Hepatocyte (in vitro differentiated cells): ENCODE measurements at regions not wholly inside any gene's neighbourhood (a gene's known extent, or its start where the extent isn't known, plus 50 kb on each side); places are given as distances from the start of the nearest gene placed in this dataset.

Experiments used
- DNase-seq: peaks from one replicate; pipeline ENCODE4 v3.0.0-alpha.2; 2016; ENCODE audit warnings: low spot score
- H2AFZ ChIP-seq: fragments of 200-600 bp; sonication (generic); 2 replicates; pipeline ENCODE4 v1.6.0; 2016; ENCODE audit warnings: antibody characterized with exemption, mild to moderate bottlenecking
- H3K27ac ChIP-seq: fragments of 200-600 bp; sonication (generic); 2 replicates; pipeline ENCODE4 v1.5.1; 2016; ENCODE audit warnings: mild to moderate bottlenecking
- H3K27me3 ChIP-seq: fragments of 200-600 bp; sonication (generic); 2 replicates; pipeline ENCODE4 v1.6.1; 2016
- H3K36me3 ChIP-seq: fragments of 200-600 bp; sonication (generic); replicated peaks from 2 replicates; pipeline ENCODE4 v1.5.1; 2016; ENCODE audit warnings: low read depth; ENCODE audit not compliant: insufficient read depth
- H3K4me1 ChIP-seq: fragments of 200-600 bp; sonication (generic); 2 replicates; pipeline ENCODE4 v1.5.1; 2016; ENCODE audit warnings: mild to moderate bottlenecking, moderate library complexity; ENCODE audit not compliant: insufficient read depth
- H3K4me2 ChIP-seq: fragments of 200-600 bp; sonication (generic); 2 replicates; pipeline ENCODE4 v1.6.0; 2016
- H3K4me3 ChIP-seq: fragments of 200-600 bp; sonication (generic); 2 replicates; pipeline ENCODE4 v1.5.1; 2016; ENCODE audit warnings: mild to moderate bottlenecking
- H3K79me2 ChIP-seq: fragments of 200-600 bp; sonication (generic); 2 replicates; pipeline ENCODE4 v1.6.0; 2017; ENCODE audit warnings: mild to moderate bottlenecking
- H3K9me2 ChIP-seq: fragments of 200-600 bp; sonication (generic); replicated peaks from 2 replicates; pipeline ENCODE4 v1.6.0; 2017; ENCODE audit warnings: mild to moderate bottlenecking; ENCODE audit not compliant: insufficient read depth
- H3K9me3 ChIP-seq: fragments of 200-600 bp; sonication (generic); 2 replicates; pipeline ENCODE4 v1.5.1; 2016; ENCODE audit warnings: low read depth, mild to moderate bottlenecking
- H4K20me1 ChIP-seq: fragments of 200-600 bp; sonication (generic); 2 replicates; pipeline ENCODE4 v1.6.0; 2016; ENCODE audit warnings: mild to moderate bottlenecking; ENCODE audit not compliant: insufficient read depth, poor library complexity, severe bottlenecking
- CTCF ChIP-seq: fragments of 200-600 bp; sonication (generic); IDR thresholded peaks from 2 replicates; pipeline ENCODE4 v1.5.1; 2016; ENCODE audit warnings: antibody characterized with exemption, mild to moderate bottlenecking; ENCODE audit not compliant: poor library complexity
- EZH2 ChIP-seq: fragments of 200-600 bp; sonication (generic); IDR thresholded peaks from 2 replicates; pipeline ENCODE4 v1.6.1; 2016; ENCODE audit warnings: antibody characterized with exemption, mild to moderate bottlenecking, borderline replicate concordance
- EZH2phosphoT487 ChIP-seq: fragments of 200-600 bp; sonication (generic); IDR thresholded peaks from one replicate; pipeline ENCODE4 v1.6.1; 2018; ENCODE audit warnings: antibody characterized with exemption, mild to moderate bottlenecking, low read depth, moderate library complexity; ENCODE audit not compliant: unreplicated experiment, severe bottlenecking
- WGBS: methylation state at CpG from one replicate; pipeline ENCODE4 v1.1.6; 2016; ENCODE audit warnings: low lambda C conversion rate; ENCODE audit errors: missing lambda C conversion rate; 5-methylcytosine and 5-hydroxymethylcytosine counted together

DNA sequence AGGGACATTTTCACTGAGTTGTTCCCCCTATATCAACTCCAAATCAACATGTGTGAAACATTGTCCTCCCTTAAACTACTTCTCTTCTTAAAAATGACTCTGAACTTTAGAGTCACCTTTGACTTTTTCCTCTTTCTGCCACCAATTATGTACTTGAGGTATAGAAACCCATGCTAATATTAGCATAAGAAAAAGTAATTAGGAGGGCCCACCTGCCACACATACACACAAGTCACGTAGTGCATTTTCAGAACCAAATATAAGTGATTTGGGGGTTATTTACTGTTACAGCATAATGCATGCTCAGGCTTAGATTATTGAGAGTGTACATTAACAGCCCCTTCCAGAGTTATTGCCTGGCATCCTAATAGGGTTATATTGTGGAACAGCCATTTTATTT, 432.7 kb downstream of the ZIC3 start:
- 45% methylated on average over 1 of the region's 1 CpG for WGBS
- no peaks in the 10 kb centered on the region for H3K4me1 ChIP-seq
- no peaks in the 10 kb centered on the region for H3K27me3 ChIP-seq
- no peaks in the 10 kb centered on the region for H3K79me2 ChIP-seq
- H3K36me3 ChIP-seq = no peaks in the 10 kb centered on the region
- H4K20me1 ChIP-seq = no peaks in the 10 kb centered on the region
- H3K9me3 ChIP-seq = peaks cover 3% of the 10 kb centered on the region
- no peak for TF ChIP-seq EZH2
- TF ChIP-seq CTCF = no peak
- no peak for TF ChIP-seq EZH2phosphoT487
- no peak overlapping the region for H3K4me3 ChIP-seq
- no peak overlapping the region for H3K4me2 ChIP-seq
- no peaks in the 10 kb centered on the region for H3K9me2 ChIP-seq
- no peak for DNase-seq
- H3K27ac ChIP-seq = no peak overlapping the region
- H2AFZ ChIP-seq = no peak overlapping the region

DNA sequence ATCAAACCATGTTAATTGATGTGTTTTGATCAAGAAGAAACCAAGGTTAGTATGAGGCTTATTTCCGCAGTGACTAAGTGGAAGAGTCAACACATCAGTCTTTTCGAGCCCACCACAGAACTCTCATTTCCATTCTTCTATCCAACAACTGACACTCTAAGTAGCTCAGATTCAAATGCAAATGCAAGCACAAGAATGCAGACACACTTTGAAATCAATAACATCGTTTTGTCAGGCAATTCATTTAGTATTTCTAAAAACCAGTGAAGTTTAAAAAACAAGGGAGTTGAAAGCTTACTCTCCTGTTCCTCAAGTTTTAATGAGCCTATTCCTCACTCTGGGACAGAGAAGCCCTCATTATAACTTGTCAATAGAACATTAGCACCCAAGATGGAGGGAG, 433.1 kb downstream of the ZIC3 start:
- H3K27me3 ChIP-seq = no peaks in the 10 kb centered on the region
- H3K9me3 ChIP-seq = peaks cover 3% of the 10 kb centered on the region
- no peaks in the 10 kb centered on the region for H4K20me1 ChIP-seq
- no peak for DNase-seq
- no peak overlapping the region for H3K27ac ChIP-seq
- 72% methylated on average over 3 of the region's 3 CpGs for WGBS
- no peak overlapping the region for H3K4me3 ChIP-seq
- no peaks in the 10 kb centered on the region for H3K79me2 ChIP-seq
- H3K36me3 ChIP-seq = no peaks in the 10 kb centered on the region
- no peaks in the 10 kb centered on the region for H3K9me2 ChIP-seq
- TF ChIP-seq EZH2 (no peak), CTCF (no peak), EZH2phosphoT487 (no peak)
- H3K4me2 ChIP-seq = no peak overlapping the region
- H3K4me1 ChIP-seq = no peaks in the 10 kb centered on the region
- no peak overlapping the region for H2AFZ ChIP-seq

GRCh38 chrX:137999552-137999951, 433.6 kb downstream of the ZIC3 start:
- Histone ChIP-seq H4K20me1 (no peaks in the 10 kb centered on the region), H3K27me3 (no peaks in the 10 kb centered on the region), H3K4me3 (no peak overlapping the region), H2AFZ (no peak overlapping the region), H3K4me2 (no peak overlapping the region), H3K79me2 (no peaks in the 10 kb centered on the region), H3K9me2 (no peaks in the 10 kb centered on the region), H3K36me3 (no peaks in the 10 kb centered on the region), H3K4me1 (no peaks in the 10 kb centered on the region), H3K27ac (no peak overlapping the region), H3K9me3 (peaks cover 3% of the 10 kb centered on the region)
- no peak for TF ChIP-seq CTCF
- no peak for TF ChIP-seq EZH2phosphoT487
- TF ChIP-seq EZH2 = no peak
- no peak for DNase-seq
- 70% methylated on average over 3 of the region's 3 CpGs for WGBS

GRCh38 chrX:138001226-138001625, 435.3 kb downstream of the ZIC3 start:
- no peak overlapping the region for H3K27ac ChIP-seq
- H3K9me3 ChIP-seq = no peaks in the 10 kb centered on the region
- no peak for DNase-seq
- H3K9me2 ChIP-seq = no peaks in the 10 kb centered on the region
- no peaks in the 10 kb centered on the region for H3K4me1 ChIP-seq
- H3K36me3 ChIP-seq = no peaks in the 10 kb centered on the region
- WGBS = 62% methylated on average over 1 of the region's 1 CpG
- TF ChIP-seq EZH2 (no peak), CTCF (no peak), EZH2phosphoT487 (no peak)
- H3K79me2 ChIP-seq = no peaks in the 10 kb centered on the region
- no peak overlapping the region for H3K4me2 ChIP-seq
- H4K20me1 ChIP-seq = no peaks in the 10 kb centered on the region
- H3K27me3 ChIP-seq = no peaks in the 10 kb centered on the region
- H3K4me3 ChIP-seq = no peak overlapping the region
- no peak overlapping the region for H2AFZ ChIP-seq
